ENCODE measurements at regions not wholly inside any gene's neighbourhood (a gene's known extent, or its start where the extent isn't known, plus 50 kb on each side); places are given as distances from the start of the nearest gene placed in this dataset.
"Not testable (repeated sequence)": the region's sequence is repeated elsewhere in the genome, so short reads cannot be mapped to it uniquely, and the experiment has no call there.

DNA sequence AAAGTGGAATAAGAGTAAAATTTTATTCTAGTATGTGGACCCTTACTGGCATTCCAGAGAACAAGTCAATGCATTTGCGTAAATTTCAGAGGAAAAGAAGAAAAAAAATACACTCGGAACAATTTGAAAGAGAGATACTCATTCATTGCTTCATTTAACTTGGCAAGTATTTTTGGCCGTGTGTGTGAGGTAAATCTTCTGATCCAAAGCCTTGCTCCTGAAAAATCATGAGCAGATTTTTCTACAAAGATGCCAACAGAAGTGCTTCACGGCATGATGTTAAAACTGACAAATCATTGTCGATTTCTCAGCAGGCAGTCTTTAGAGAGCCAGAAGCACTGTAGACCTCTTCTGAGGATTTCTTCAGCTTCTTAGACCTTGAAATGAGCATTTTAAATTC, 194.0 kb downstream of the COX18 start:
- no peak for DNase-seq (ENCODE audit: low read depth)

DNA sequence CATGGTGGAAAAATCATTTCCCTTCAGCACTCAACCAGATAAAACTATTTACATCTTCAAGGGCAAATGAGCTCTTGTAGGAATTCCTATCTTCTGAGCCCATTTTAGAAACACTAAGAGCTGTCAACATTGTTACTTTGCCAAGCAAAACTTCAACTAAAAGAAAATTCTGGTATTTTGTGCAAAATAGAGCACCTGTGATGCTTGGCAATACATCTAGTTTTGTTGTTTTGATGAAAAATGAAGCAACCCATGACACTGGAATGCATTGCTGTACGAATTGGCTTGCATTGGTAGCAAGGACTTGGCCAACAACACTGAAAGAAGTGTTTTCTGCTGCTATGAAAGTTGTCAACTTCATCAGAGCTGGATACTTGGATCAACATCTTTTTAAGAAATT, 194.4 kb downstream of the COX18 start:
- no peak for DNase-seq (ENCODE audit: low read depth)

DNA sequence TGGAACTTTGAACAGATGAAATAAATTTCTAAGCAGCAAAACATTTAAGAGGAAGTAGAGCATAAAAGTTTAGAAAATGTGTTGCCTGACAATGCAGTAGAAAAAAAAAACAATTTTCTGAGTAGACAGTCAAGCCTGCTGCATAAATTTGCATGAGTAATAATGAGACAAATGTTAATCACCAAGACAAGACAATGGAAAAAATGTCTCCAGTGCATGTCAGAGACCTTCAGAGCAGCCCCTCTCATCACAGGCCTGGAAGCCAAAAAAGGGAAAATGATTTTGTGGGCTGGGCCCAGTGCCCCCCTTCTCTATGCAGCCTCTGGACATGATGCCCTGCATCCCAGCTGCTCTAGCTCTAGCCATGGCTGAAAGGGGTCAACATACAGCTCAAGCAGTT, 204.6 kb downstream of the COX18 start:
- no peak for DNase-seq (ENCODE audit: low read depth)

DNA sequence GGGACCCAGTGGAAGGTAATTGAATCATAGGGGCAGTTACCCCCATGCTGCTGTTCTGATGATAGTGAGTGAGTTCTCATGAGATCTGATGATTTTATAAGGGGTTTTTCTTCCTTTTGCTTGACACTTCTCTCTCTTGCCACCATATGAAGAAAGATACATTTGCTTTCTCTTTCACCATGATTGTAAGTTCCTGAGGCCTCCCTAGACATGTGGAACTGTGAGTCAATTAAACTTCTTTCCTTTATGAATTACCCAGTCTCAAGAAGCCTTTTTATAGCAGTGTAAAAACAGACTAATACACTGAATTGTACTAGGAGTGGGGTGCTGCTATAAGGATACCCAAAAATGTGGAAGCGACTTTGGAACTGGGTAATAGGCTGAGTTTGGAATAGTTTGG, 205.2 kb downstream of the COX18 start:
- DNase-seq (ENCODE audit: low read depth): not testable (repeated sequence)

DNA sequence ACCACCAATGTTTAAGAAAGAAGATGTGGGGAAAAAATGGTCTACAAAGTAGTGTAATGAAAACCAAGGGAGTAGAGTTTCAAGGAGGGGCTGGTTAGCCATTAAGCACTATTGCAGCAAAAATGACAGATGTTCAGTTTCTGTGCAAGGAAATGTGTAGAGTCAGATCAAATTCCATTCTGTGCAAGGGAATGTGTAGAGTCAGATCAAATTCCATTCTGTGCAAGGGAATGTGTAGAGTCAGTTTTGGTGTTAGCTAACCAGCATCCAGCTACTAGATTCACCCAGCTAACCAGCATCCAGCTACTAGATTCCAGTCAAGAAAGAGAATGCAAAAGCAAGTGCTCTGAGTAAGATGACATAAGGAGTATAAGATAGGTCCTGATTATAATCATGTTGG, 208.8 kb downstream of the COX18 start:
- DNase-seq (ENCODE audit: low read depth): no peak

DNA sequence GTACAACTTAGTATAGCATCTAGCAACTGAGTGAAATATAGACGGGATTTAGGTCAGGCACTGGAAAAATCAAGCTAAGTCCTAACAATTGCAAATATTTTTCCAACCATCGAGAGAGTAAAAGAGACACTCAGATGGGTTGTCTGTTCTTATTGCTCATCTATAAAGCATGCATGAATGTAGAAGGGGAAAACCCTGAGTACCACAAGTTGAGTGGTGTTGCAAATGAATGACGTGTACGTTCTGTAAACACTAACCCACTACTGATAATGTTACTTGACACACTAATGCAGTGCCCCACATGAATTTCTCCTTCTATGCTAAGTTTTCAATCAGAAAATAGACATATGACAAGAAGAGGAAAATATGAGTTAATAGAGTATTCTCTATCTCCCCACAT, 211.2 kb downstream of the COX18 start:
- DNase-seq (ENCODE audit: low read depth): no peak

DNA sequence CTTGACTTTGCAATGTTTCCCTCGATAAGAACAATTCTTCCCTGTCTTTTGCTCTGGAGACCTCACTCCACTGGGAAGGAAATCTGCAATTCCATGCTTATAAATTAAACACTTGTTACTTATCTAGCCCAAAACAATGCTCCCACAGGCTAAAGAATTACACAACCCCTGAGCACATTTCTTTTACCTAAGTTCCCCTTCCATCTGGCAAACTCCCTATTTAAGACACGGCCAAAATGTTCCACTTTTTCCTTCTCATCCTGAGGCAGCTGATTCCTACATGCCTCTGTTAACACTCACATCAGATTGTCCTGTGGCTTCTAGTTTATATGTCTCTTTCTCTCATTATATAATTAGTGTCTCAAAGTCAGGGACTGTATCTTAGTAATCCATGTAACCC, 211.7 kb downstream of the COX18 start:
- DNase-seq (ENCODE audit: low read depth): no peak

DNA sequence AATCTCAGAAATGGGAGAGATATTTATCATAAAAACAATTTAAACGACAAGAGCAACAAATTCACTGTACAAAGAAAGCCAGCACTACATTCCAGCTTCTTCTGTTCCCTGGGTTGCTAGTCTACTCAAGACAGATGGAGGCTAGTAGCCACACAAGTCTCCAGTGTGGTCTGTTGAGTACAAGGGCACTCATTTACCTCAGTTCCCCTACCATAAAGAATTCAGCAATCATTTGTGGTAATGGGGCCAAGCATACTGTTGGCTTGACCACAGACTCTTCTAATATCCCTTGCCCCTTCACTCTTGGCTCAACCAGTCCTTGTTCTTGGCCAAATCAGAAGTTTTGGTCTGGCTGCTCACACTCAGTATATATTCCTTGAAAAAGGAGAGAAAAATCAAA, 212.3 kb downstream of the COX18 start:
- no peak for DNase-seq (ENCODE audit: low read depth)

GRCh38 chr4:72846280-72847111, 223.0 kb downstream of the COX18 start:
- peak; percentile 84 for DNase-seq (ENCODE audit: low read depth)

DNA sequence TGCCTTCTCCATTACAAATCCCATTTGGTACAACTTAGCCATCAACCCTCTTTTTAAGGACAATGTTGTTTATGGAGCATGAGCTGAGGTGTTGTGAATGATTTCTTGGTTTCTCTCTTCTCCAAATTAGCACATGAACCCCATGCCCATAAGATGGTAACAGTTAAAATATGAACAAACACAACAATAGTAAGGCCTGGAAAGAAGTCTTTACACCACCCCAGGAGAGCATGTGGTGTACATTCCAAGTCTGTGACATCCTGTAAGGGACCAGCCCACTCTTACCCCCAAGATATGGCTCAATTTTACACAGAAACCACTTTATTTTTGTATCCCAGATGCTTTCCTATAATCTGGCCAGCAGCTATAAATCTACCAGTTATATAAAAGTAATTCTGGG, 226.1 kb downstream of the COX18 start:
- DNase-seq (ENCODE audit: low read depth): no peak

- no peak for DNase-seq (ENCODE audit: low read depth)
These were observed 227.2 kb downstream of the COX18 start for GRCh38 chr4:72842323-72842722.

DNA sequence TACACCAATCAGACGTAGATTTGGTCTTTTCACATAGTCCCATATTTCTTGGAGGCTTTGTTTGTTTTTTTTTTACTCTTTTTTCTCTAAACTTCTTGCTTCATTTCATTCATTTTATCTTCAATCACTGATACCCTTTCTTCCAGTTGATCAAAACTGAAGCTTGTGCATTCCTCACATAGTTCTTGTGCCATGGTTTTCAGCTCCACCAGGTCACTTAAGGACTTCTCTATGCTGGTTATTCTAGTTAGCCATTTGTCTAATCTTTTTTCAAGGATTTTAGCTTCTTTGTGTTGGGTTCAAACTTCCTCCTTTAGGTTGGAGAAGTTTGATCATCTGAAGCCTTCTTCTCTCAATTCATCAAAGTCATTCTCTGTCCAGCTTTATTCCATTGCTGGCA, 229.3 kb downstream of the COX18 start:
- DNase-seq (ENCODE audit: low read depth): not testable (repeated sequence)

DNA sequence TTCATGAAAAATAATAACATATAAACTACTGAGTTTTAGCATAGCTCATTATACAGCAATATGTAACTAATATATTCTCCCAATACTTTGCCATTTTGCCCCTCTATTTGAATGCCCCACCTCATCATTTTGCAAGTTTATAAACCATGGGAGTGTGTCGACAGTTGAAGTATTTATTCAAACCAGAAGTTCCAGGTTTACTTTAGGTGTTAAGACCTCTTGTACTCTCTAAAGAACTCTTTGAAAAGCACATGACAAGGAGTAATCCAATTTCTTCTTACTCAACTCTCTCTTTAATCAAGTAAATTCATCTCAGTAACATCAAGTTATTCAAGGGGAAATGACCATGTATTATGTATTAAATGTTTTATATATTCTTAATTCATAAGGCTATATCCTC, 240.7 kb downstream of the COX18 start:
- no peak for DNase-seq (ENCODE audit: low read depth)

GRCh38 chr4:72827968-72828367, 241.5 kb downstream of the COX18 start:
- DNase-seq (ENCODE audit: low read depth): no peak

DNA sequence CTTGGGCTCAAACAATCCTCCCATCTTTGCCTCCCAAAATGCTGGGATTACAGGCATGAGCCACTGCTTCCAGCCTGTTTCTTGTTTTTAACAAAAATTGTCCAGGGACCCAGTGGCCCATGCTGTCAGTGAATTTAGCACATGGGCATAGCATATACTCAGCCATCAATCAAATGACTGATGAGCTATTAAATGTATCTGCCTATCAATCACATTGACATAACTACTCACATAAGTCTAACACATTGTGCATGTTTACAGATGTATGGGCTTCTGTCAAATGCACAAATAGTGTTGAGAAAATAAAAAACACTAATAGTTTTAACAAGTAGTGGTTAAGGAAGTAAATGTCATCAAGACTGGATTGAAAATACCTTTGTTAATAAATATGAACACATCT, 249.4 kb downstream of the COX18 start:
- no peak for DNase-seq (ENCODE audit: low read depth)

DNA sequence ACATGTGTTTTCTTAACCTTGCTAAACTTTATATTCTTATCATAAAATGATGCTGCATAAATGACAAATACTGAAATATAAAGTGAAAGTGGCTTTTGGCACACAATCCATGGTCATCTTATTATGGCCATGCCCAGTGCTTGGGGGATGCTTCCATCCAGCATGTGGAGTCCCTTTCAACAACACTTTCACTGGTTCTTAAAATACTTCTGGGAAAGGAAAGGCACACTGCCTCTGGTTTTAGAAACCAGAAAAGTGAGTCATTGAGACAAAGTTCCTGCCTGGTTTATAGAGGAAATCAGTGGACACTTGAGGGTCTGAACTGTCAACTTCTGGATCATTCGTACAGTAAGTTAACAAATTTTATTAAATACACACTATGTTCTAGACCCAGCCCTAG, 248.0 kb upstream of the ADAMTS3 start:
- DNase-seq (ENCODE audit: low read depth): no peak

DNA sequence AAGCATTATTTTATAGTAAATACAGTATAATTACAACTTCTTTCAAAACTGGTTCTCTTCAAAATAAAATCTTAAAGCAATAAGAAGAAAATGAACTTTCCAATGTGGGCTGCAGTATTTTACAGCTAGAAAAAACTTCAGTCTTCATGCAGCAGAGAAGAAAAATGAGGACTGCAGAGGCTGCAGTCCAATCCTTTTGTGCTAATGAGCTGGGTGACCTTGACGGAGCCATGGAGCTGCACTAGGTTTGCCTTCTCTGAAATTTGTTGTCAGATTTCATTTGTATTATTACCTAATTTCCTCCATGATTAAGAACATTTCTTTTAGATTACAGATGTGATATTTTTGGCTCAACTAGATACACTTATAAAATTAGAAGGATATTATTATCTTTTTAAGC, 245.2 kb upstream of the ADAMTS3 start:
- DNase-seq (ENCODE audit: low read depth): no peak

DNA sequence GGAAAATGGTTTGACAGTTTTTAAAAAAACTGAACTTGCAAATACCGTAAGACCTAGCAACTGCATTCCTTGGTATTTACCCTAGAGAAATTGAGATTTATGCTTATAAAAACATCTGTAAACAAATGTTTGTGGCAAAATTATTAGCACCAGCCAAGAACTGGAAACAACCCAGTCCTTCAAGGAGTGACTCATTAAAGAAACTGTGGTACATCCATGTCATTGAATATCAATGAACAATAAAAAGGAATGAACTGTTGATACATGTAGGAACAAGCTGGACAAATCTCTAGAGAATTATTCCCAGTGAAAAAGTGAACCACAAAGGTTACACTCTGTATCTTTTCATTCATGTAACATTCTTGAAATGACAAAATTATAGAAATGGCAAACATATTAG, 240.2 kb upstream of the ADAMTS3 start:
- no peak for DNase-seq (ENCODE audit: low read depth)

DNA sequence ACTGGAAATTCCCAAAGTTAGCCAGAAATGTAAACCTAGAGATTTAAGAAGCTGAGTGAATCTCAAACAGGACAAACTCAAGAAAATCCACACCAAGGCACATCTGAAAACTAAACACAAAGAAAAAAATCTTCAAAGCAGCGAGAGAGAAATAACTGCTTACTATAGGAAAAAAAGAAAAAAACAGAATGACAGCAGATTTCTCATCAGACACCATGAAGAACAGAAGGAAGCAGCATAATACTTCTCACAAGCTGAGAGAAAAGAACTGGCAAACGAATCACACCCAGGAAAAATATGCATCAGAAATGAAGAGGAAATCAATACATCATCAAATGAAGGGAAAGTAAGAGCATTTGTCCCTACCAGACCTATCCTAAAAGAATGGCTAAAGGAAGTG, 236.3 kb upstream of the ADAMTS3 start:
- no peak for DNase-seq (ENCODE audit: low read depth)

- no peak for DNase-seq (ENCODE audit: low read depth)
These were observed 228.5 kb upstream of the ADAMTS3 start for GRCh38 chr4:72797486-72797885.

DNA sequence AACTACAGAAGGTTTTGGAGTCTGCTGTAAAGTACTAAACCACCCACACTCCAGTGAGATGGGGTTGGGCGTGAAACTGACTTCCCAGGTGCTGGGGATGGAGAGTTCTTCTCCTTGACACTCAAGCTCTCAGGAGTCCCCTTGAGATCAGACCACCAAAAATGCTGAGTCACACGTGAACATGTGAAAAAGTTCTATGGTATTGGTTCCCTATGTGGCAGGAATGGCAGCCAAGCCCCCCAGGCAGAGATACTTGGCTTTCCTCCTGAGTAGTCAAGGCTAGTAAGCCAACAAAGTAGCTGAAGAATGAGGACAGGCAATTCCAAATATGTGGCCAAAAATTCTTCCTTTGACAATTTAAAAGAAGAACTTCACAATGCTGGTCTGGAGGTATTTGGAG, 222.0 kb upstream of the ADAMTS3 start:
- DNase-seq (ENCODE audit: low read depth): no peak

DNA sequence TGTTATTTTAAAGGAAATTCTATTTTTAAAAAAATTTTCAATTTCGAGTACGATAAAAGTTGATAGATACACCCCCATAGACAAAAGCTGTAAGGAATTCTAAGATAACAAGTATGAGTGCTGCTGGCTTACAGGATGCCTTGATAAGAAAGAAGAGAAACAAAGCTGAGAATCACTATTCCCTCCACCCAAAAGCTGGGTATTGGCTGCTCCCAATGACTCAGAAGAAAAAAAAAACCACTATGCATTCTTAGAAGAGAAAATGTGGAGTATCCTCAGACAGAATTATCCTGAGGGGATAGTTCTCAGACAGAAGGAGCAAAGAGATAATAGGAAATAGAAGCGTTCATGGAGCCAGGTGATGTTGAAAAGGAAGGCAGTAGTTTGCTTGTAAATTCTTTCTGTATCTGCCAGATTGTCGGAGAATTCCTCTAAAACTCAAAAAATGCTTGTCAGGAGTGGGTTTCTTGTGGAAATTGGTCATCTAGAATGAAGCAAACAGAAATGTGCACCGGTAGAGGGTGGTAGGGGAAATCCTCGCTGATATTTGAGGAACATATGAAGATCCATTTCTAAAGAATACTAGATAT, 217.5 kb upstream of the ADAMTS3 start:
- DNase-seq (ENCODE audit: low read depth): peak; percentile 26

DNA sequence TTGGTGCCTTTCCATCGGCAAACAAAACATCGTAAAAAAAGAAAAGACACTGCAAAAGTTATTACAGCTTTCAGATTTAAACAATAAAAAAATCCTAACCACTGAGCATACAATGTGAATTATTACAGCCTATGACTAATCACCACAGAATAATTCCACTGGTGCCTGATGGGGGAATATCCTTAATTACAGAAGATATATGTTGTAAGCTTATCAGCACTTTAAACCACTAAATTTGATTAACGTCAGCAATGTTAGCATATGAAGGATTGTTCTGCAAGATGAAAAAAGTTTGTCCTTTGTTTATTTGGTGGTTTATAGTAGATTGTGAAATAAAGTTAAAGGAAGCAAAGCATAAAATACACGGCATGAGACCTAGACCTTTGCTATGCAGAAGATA, 210.2 kb upstream of the ADAMTS3 start:
- no peak for DNase-seq (ENCODE audit: low read depth)

- DNase-seq (ENCODE audit: low read depth): no peak
These were observed 208.4 kb upstream of the ADAMTS3 start for GRCh38 chr4:72777436-72777835.
